ENCODE measurements at regions not wholly inside any gene's neighbourhood (a gene's known extent, or its start where the extent isn't known, plus 50 kb on each side); places are given as distances from the start of the nearest gene placed in this dataset.

- DNase-seq, result no peak
- Histone ChIP-seq H3K9me3 (no peaks in the 10 kb centered on the region), H3K36me3 (ENCODE audit: control insufficient read depth, insufficient read depth, low read length) (no peaks in the 10 kb centered on the region), H3K4me3 (ENCODE audit: low read depth, low read length) (no peak overlapping the region), H3K4me1 (no peaks in the 10 kb centered on the region), H3K27me3 (replicated peaks; ENCODE audit: control insufficient read depth, insufficient read depth, low read length) (no peaks in the 10 kb centered on the region)
- H3K4me1 Mint-ChIP-seq (ENCODE audit: low read depth, unreplicated experiment), result no peaks in the 10 kb centered on the region
- peaks cover 10% of the 10 kb centered on the region for H3K9me3 Mint-ChIP-seq (ENCODE audit: unreplicated experiment)
- no TSS peak for BruUV-seq (replicated peaks)
- no peaks in the 10 kb centered on the region for H3K36me3 Mint-ChIP-seq (ENCODE audit: insufficient read depth, unreplicated experiment)
- TF ChIP-seq, protein P1, sequence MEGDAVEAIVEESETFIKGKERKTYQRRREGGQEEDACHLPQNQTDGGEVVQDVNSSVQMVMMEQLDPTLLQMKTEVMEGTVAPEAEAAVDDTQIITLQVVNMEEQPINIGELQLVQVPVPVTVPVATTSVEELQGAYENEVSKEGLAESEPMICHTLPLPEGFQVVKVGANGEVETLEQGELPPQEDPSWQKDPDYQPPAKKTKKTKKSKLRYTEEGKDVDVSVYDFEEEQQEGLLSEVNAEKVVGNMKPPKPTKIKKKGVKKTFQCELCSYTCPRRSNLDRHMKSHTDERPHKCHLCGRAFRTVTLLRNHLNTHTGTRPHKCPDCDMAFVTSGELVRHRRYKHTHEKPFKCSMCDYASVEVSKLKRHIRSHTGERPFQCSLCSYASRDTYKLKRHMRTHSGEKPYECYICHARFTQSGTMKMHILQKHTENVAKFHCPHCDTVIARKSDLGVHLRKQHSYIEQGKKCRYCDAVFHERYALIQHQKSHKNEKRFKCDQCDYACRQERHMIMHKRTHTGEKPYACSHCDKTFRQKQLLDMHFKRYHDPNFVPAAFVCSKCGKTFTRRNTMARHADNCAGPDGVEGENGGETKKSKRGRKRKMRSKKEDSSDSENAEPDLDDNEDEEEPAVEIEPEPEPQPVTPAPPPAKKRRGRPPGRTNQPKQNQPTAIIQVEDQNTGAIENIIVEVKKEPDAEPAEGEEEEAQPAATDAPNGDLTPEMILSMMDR (IDR thresholded peaks at IDR 0.05; ENCODE audit: insufficient read depth in 1 of 2, low read depth in 1 of 2, low read length in 1 of 2, severe bottlenecking in 1 of 2, unreplicated experiment in 1 of 2), result no peak
- CTCF ChIA-PET, result interaction anchor here (0.7 kb wide), 1 partner anchor 257 kb away, joined by 3 read pairs; no protein-coding TSS in a partner anchor
- intact Hi-C loops (cut with micrococcal nuclease; ENCODE audit: unreplicated experiment), result no loop called here
- POLR2A ChIA-PET, result no interaction called here
- H3K27ac Mint-ChIP-seq (ENCODE audit: unreplicated experiment), result no peak overlapping the region
- H3K4me3 Mint-ChIP-seq (ENCODE audit: unreplicated experiment), result no peak overlapping the region
- peaks cover 3% of the 10 kb centered on the region for H3K27me3 Mint-ChIP-seq (ENCODE audit: insufficient read depth, unreplicated experiment)
These were observed 138.4 kb upstream of the HS6ST1 start for GRCh38 chr2:128457006-128457604.

DNA sequence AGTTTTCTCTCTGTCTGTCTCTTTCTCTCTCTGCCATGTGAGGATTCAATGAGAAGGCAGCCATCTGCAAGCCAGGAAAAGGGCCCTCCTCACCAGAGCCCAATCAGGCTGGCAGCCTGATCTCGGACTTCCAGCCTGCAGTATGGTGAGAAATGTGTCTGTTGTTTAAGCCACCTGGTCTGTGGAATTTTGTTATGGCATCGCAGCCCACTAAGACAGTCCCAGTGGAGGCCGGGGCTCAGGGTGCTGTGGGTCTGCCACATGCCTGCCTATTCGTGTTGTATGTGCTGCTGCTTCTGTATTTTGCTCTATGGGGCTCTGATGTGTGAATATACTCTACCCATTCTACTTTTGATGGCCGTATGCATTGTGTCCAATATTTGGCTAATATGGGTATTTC, 139.0 kb upstream of the HS6ST1 start:
- peaks cover 10% of the 10 kb centered on the region for H3K9me3 Mint-ChIP-seq (ENCODE audit: unreplicated experiment)
- intact Hi-C loops (cut with micrococcal nuclease; ENCODE audit: unreplicated experiment), result no loop called here

DNA sequence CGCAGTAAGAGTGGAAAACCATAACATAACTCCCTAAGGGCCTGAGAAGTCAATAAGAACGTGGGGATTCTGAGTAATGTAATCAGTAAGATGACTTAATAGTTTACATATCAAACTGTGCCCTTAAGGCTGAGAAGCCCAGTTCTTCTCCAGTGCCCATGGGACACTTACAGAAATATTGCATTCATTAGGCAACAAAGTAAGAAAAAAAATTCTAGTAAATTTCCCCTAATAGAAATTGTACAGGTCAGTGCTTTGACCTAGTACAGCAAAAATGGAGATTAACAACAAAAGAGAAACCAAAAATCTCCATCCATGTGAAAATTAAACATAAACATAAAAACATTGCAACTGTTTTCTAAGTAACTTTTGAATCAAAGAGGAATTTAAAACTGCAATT, 139.8 kb upstream of the HS6ST1 start:
- Mint-ChIP-seq H3K36me3 (ENCODE audit: insufficient read depth, unreplicated experiment) (no peaks in the 10 kb centered on the region), H3K27ac (ENCODE audit: unreplicated experiment) (no peak overlapping the region), H3K4me3 (ENCODE audit: unreplicated experiment) (no peak overlapping the region), H3K4me1 (ENCODE audit: low read depth, unreplicated experiment) (no peaks in the 10 kb centered on the region), H3K27me3 (ENCODE audit: insufficient read depth, unreplicated experiment) (peaks cover 3% of the 10 kb centered on the region), H3K9me3 (ENCODE audit: unreplicated experiment) (peaks cover 8% of the 10 kb centered on the region)
- no peaks in the 10 kb centered on the region for H3K4me1 ChIP-seq
- ChIA-PET CTCF (no interaction called here), POLR2A (no interaction called here)
- H3K27me3 ChIP-seq (replicated peaks; ENCODE audit: control insufficient read depth, insufficient read depth, low read length), result no peaks in the 10 kb centered on the region
- H3K9me3 ChIP-seq, result no peaks in the 10 kb centered on the region
- intact Hi-C loops (cut with micrococcal nuclease; ENCODE audit: unreplicated experiment), result no loop called here
- BruUV-seq (replicated peaks), result no TSS peak
- DNase-seq, result no peak
- no peaks in the 10 kb centered on the region for H3K36me3 ChIP-seq (ENCODE audit: control insufficient read depth, insufficient read depth, low read length)
- TF ChIP-seq, protein P1 (IDR thresholded peaks at IDR 0.05; ENCODE audit: insufficient read depth in 1 of 2, low read depth in 1 of 2, low read length in 1 of 2, severe bottlenecking in 1 of 2, unreplicated experiment in 1 of 2), result no peak
- no peak overlapping the region for H3K4me3 ChIP-seq (ENCODE audit: low read depth, low read length)

More for the DNA sequence above, 139.0 kb upstream of the HS6ST1 start:
- no peak overlapping the region for H3K27ac Mint-ChIP-seq (ENCODE audit: unreplicated experiment)
- no peaks in the 10 kb centered on the region for H3K36me3 Mint-ChIP-seq (ENCODE audit: insufficient read depth, unreplicated experiment)
- Histone ChIP-seq H3K27me3 (replicated peaks; ENCODE audit: control insufficient read depth, insufficient read depth, low read length) (no peaks in the 10 kb centered on the region), H3K4me3 (ENCODE audit: low read depth, low read length) (no peak overlapping the region), H3K4me1 (no peaks in the 10 kb centered on the region), H3K9me3 (no peaks in the 10 kb centered on the region), H3K36me3 (ENCODE audit: control insufficient read depth, insufficient read depth, low read length) (no peaks in the 10 kb centered on the region)
- CTCF ChIA-PET, result interaction anchor here (0.7 kb wide), 1 partner anchor 256 kb away, joined by 3 read pairs; no protein-coding TSS in a partner anchor
- BruUV-seq (replicated peaks), result no TSS peak
- no peak overlapping the region for H3K4me3 Mint-ChIP-seq (ENCODE audit: unreplicated experiment)
- POLR2A ChIA-PET, result no interaction called here
- no peaks in the 10 kb centered on the region for H3K4me1 Mint-ChIP-seq (ENCODE audit: low read depth, unreplicated experiment)
- no peak for DNase-seq
- TF ChIP-seq, protein P1 (IDR thresholded peaks at IDR 0.05; ENCODE audit: insufficient read depth in 1 of 2, low read depth in 1 of 2, low read length in 1 of 2, severe bottlenecking in 1 of 2, unreplicated experiment in 1 of 2), result no peak
- H3K27me3 Mint-ChIP-seq (ENCODE audit: insufficient read depth, unreplicated experiment), result peaks cover 3% of the 10 kb centered on the region

Measured in Caco-2 (cell line).